ENCODE measurements at regions not wholly inside any gene's neighbourhood (a gene's known extent, or its start where the extent isn't known, plus 50 kb on each side); places are given as distances from the start of the nearest gene placed in this dataset.

DNA sequence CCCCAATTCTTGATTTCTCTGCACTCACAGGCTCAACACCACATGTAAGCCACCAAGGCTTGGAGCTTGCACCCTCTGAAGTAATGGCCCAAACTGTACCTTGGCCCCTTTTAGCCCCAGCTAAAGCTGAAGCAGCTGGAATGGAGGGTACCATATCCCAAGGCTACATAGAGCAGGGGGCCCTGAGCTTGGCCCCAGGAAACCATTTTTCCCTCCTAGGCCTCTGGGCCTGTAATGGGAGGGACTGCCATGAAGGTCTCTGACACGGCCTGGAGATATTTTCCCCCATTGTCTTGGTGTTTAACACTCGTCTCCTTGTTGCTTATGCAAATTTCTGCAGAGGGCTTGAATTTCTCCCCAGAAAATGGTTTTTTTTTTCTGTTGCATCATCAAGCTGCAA lies 69.7 kb downstream of the SKA1 start:
- DNase-seq, result no peak

DNA sequence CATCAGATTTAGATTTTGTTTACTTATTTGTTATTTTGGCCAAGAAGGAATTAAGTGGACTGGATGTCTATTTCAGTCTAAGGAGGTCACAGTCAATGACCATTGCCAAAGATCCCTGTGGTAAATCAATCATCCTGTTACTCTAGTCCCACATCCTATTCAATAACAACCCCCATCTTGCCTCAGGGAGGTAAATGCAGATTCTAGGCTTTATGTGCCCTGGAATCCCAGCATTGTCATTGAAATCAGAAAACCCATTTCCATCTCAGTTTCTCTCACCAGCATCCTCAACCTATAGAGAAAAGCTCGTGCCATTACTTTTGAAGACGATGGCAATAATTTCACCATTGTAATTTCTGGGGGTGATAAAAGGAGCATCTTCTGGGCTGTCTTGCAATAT lies 71.8 kb downstream of the SKA1 start:
- no peak for DNase-seq

DNA sequence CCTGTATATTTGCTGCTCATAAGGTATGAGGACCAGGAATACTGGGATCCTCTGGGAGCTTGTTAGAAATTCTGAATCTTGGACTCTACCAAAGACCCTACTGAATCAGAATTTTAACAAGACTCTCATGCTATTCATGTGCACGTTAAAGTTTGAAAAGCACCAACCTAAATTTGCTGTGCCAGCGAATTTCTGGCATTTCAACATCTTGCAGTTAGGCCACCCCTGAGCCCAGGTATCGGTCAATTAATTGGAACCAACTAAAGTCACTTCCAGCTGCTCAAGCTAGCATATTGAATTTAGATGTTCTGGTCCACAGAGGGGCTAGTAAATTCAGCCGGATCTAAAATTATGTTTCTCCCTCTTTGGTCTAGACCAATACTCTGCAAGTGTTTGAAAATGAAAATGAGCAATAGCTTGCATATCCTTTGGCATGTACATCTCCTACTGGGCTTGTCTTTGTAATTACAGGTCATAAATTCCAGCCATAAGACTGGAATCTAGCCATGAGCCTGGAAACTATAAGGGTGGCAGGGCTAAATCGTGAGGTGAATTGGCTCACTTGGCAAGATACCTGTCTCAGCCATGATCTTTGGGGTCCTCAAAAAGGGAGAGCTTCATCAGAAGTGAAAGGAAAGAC lies 72.4 kb downstream of the SKA1 start:
- no peak for DNase-seq

DNA sequence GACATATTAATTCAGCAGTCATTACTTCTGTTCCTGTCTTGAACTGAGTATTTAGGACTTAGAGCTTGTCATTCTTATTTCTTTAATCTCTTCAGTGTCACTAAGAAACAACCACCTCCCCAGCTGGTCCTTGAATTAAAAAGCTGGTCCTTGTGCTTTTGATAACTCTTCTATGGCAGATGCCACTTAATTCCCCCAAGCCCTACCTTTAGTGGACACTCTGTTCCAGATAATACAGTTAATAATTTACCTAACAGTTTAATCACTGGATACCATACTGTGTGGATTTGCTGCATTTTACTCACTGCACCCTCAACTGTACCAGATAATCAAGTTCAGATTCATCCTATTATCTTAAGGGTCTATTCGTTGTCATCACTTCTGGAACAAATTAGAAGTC lies 73.1 kb downstream of the SKA1 start:
- DNase-seq, result no peak

DNA sequence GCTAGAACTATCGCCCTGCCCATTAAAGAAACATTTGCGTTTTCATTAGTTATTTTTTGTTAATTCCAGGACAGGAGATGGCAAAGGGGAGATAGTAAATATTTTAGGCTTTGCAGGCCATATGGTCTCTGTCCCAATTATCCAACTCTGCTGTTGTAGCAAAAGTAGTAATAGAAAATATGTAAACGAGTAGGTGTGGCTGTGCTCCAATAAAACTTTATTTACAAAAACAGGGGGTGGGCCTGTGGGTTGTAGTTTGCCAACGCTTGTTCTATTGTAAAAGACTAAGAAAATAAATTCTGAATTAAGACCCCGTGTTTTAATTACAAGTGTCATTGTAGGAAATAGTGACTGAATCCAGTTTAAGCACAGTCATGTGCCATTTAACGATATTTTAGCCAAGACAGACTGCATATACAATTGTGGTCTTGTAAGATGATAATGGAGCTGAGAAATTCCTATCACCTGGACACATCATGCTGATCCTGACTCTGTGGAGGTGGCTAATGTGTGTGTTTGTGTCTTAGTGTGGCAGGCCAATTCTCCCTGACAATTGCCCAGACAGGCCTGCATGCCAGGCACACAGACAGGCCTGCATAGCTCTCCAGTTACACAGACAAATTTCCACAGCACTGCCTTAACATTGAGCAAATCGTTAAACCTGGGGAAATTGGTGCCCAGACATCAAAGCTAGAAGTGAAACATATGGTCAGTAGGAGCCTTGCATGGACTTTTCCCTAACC lies 76.4 kb downstream of the SKA1 start:
- no peak for DNase-seq

DNA sequence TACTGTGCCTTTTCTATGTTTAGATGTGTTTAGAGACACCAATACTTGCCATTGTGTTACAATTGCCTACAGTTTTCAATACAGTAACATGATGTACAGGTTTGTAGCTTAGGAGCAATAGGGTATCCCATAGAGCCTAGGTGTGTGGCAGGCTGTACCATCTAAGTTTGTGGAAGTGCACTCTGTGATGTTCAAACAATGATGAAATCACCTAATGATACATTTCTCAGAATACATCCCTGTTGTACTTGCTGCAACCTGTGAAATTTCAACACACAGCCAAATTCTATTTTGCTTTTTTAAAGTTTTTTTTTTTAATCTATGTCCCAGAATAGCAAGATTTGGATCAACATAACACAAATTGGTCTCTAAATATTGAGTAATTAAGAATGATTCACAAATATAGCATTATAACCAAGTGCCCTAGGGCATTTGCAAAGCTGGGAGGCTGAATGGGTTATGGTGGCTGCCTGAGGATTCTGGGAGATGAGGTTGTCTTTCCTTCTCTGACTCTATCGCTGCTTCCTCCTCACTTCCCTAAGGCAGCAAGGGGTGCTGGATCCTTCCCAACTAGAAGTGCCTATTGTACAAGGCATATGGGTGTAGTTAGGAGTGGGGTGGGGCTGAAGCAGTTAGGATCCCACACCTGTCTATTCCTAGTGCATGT lies 78.3 kb downstream of the SKA1 start:
- DNase-seq, result no peak

DNA sequence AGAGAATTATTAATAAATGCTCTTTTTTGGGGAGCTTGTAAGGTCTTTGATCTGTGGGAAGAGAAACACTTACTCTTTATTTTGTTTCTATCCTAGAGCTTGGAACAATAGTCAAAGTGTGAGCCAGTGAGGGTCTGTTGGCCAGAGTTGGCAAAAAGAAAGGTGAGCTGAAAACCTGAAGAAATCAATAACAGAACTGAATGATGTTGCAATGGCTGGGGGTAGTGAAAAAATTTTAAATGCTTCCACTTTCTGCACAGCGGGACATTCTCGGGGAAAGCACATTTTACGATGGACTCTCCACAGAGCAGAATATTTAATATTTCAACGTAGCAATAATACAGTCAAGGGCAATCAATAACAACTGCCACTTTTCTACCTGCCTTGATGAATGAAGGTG lies 78.9 kb downstream of the SKA1 start:
- no peak for DNase-seq

DNA sequence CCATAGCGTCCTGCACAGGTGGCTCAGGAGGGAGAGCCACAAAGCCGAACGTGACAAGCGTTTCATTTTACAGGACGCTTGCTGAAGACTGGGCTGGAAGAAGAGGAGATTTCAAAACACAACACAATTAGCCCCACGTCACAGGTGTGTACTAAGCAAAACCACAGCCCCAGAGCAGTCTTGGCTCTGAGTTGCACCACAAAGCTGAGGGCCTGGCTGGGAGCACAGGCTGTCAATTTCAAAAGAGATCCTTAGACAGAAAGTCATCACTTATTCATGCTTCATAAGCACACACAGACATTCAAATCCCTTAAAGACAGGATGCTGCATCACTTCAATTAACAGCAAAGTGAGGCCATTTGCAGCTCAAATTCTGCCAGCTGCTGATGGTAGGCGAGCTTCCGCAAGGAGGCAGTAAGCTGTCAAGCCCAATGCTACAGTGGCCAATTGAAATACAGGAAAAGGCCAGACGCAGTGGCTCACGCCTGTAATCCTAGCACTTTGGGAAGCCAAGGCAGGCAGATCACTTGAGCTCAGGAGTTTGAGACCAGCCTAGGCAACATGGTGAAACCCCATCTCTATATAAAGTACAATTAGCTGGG lies 79.6 kb downstream of the SKA1 start:
- DNase-seq, result no peak

DNA sequence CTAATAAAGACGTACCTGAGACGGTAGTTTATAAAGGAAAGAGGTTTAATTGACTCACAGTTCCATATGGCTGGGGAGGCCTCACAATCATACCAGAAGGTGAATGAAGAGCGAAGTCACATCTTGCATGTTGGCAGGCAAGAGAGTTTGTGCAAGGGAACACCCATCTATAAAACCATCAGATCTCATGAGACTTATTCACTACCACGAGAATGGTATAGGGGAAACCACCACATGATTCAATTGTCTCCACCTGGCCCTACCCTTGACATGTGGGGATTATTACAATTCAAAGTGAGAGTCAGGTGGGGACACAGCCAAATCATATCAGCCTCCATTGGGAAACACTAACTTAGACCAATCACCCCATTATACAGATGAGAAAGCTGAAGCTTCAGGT lies 81.4 kb downstream of the SKA1 start:
- no peak for DNase-seq

DNA sequence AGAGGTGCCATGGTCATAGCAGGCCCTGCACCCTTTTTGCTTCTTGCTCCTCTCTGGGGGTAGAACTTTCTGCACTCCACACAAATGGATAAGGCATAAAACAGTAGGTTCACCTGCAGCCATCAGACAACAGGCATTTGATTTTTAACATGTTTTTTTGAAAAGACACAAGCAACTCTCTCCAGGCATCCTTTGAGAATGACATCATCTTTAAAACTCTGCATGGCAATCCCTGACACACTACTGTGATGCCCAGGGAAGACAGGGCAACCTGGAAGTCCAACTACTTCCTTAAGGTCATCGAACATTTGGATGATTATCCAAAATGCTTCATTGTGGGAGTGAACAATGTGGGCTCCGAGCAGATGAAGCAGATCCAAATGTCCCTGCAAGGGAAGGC lies 82.8 kb downstream of the SKA1 start:
- DNase-seq, result no peak

DNA sequence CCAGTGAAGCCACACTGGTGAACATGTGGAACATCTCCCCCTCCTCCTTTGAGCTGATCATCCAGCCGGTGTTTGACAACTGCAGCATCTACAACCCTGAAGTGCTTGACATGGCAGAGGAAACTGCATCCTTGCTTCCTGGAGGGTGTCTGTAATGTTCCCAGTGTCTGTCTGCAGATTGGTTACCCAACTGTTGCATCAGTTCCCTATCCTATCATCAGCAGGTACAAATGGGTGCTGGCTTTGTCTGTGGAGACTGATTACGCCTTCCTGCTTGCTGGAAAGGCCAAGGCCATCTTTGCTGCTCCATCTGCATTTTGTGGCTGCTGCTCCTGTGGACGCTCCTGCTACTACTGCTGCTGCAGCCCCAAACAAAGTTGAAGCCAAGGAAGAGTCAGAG lies 83.5 kb downstream of the SKA1 start:
- DNase-seq, result no peak

DNA sequence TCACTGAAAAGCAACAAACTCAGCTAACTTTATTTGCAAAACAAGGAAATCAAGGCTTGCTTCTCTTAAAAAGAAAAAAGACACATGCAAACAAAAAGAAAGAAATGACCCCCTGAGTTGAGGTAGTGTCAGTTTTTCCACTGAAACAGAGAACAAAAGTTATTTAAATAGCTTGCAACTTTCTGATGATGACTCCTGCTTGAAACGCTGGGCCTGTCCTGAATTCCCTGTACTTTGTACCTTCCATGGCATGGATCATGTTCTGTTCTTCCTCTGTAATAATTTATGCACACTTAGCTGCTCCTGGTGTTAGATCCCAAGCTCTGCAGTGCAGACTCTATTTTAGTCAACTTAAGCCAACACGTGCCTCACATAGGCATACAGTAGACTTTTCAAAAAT lies 84.0 kb downstream of the SKA1 start:
- DNase-seq, result no peak

DNA sequence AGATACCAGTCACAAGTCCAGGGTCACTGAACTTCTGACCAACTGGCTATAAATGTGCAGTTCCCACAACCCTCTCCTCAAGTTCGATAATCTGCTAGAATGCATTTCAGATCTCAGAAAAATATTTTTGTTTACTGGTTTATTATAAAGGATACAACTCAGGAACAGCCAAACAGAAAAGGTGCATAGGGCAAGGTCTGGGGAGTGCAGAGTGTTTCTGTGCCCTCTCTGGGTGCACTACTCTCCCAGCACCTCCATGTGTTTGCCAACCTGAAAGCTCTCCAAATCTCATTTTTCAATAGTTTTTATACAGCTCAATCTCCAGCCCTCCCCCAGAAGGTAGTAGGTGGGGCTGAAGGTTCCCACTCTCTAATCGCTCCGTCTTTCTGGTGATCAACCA lies 85.2 kb downstream of the SKA1 start:
- DNase-seq, result no peak

DNA sequence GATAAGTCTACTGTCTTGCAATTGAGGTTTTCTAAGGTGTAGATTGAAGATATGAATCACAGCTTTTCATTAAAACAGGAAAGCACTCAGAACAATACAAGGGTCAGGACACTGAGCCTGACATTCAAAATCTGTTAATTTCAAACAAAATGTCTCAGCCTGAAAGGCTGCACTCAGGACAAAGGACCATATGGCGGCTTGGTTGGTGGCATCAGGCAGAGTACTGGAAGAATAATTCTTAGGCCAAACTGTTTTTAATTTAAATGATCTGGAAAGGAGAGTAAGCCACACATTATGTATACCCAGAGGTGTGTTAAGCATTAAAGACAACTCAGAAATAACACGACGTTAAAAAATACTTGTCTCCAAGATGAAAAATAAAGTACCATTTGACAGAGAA lies 85.9 kb downstream of the SKA1 start:
- DNase-seq, result no peak

DNA sequence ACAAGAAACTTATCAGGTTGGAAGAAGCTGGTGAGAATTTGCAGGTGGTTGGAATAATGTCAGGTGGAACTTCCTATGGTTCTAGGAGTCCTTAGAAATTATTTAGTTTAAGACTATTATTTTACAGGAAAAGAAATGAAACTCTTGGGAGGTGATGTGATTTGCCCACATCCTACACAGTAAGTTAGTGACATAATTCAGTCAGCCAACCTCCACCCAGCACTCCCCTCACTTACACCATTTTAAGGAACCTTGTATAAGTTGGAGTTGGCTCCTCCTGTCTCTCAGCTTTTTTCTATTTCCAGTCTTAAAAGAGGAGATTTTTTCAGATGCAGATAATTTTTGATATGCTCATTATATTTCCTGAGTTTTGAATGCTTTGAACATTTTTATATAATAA lies 86.4 kb downstream of the SKA1 start:
- no peak for DNase-seq

DNA sequence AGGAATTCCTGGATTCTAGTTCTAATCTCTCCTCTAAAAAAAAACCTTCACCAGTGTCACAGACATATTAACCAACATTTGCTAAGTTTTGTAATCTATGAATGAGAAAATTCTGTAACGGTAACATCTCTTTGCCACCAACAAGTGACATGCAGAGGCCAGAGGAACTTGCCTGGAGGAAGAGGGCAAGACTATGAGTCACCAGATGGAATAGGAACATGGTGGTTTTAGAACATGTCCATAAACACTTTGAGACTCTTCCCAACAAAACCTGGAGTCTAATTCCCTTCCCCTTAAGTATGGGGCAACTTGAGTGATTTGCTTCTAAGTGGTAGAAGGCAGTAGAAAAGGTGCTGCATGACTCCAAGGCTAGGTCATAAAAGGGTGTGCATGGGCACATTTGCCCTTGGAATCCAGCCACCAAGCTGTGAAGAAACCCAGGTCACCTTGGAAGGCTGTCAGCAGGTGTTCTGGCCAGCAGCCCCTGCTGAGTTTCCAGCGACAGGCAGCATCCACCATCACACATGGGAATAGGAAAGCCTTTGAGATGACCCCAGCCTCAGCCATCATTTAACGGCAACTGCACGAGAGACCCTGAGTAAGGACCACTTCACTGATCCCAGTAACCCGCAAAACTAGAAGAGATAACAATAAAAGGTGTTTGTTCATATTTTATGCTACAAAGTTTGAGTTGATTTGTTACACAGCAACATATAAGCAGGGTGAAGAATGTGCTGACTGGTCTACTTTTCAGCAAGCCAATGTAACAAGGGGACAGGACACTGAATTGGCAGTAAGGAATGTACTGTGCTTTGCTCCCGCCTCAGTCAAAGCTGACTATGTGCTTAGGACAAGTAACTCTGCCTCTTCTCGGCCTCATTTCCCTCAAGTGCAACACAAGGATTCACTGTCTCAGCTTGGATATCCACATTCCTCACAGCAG lies 90.6 kb downstream of the SKA1 start:
- DNase-seq, result no peak

DNA sequence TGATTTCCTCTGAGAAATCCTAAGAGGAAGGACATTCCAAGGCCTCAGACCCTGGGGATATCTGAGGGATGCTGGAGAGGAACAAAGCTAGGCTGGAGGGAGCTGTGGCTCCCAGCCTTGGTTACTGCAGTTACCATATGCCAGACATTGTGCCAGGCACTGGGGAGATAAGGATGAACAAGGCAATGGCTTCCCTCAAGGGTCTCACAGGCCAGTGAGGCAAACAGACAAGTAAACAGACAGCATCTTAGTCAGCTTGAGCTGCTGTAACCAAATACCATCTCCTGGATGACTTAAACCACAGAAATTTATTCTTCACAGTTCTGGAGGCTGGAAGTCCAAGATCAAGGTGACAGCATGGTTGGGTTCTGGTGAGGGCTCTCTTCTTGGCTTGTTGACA lies 91.8 kb downstream of the SKA1 start:
- DNase-seq, result no peak

DNA sequence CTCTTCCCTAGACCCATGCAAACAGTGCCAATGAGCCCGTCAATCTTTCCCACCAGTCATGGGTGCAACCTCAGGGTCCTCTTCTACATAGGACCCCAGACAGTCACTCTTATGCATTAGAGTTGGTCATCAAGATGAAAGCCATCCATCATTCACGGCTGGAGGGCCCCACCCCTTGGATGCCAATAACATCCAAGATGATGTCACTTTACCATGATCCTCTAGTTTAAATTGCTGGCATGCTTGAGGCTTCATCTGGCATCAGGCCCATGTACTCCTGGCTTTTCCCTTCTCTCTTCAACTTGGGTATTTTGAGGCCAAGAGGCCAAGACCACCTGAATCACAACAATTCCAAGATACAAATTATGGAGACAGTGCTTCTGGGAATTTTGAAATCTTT lies 91.1 kb upstream of the MAPK4 start:
- DNase-seq, result no peak

DNA sequence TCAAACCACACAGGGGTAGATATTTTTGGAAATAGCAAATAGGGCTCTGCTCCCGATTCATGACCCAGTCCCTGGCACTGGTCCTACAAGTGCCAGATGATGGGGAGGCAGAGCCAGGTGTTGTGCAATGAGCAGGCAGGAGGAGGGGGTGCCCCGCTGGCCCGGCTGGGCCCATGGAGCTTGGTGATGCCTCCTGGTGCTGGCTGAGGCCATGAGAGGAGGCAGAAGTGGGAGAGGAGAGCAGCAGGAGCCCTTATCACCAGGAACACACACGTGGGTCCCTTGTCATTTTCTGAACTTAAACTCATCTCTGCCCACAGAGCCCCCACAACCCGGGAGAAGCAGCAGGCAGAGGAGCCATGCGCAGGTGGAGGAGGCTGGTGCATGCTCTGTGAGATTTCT lies 90.5 kb upstream of the MAPK4 start:
- DNase-seq, result no peak

DNA sequence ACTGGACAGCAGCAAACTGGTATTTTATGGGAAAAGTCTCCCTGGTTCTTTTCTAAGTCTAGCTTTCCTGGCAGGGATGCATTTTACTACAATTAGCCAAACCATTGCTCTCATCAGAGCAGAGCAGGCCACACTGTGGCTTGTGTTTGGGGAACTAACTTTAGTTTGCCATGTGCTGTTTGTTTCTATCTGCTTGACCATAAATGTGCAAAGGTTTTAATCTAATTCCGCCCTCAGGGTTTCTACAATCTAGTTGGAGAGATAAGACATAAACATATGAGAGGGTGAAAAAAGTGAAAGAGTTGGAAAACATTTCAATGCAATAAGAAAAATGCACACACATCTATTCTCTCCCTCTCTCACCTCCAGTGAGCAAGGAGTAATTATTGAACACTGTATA lies 86.9 kb upstream of the MAPK4 start:
- DNase-seq, result no peak

DNA sequence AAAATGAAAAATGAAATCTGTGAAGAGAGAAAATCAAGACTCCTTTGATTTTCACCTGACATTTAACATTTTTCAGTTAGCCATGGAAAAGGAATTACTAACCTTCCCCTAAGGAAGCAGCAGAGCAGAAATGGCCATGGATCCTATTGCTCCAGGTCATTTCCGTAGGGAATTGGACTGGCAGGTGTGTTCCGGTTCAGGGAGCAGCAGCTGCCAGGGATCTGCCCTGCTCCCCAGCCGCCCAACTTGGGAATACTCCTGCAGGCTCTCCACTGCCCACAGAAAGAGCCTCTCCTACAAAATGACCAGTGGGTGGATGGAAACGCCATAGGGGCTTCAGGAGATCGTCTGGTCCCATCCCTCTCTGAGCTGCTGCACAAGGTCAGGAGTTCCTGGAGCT lies 86.0 kb upstream of the MAPK4 start:
- no peak for DNase-seq

DNA sequence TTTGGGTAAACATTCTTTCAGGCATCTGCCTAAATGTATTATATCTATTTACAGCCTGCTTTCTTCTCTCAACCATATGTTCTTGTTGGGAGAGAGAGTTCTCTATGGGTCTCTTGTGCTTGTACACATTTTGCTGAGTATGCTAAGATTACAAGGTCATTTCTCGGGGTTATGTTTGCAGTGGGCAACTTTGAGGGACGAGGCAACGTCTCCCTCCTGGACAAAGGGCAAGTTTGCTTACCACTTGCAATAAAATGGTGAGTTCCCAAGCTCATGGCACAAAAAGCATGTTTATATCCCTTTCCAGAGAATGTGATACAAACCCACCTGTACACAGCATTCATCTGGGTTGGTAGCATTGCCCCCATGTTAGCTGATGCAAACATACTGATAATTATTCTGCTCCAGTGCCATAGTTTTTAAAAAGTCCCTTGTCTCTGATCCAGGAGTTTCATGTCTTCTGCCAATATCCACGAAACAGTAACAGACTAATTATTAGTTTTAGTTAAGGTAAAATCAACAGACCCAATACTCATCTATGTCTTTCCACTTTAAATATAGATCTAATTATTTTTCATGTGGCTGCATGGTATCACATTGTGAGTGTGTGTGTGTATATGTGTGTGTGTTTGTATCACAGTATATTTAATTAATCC lies 84.2 kb upstream of the MAPK4 start:
- no peak for DNase-seq

Measured in NCI-H1417 treated with DMSO at 0.1 percent for 48 hours (cell line).